ENCODE measurements at regions not wholly inside any gene's neighbourhood (a gene's known extent, or its start where the extent isn't known, plus 50 kb on each side); places are given as distances from the start of the nearest gene placed in this dataset.
A peak's percentile ranks its signal among the peaks of the same experiment; 100 is the strongest.
"Not testable (repeated sequence)": the region's sequence is repeated elsewhere in the genome, so short reads cannot be mapped to it uniquely, and the experiment has no call there.

GRCh38 chr4:49129385-49129784 is 143.3 kb downstream of the CWH43 start:
- H3K4me3 ChIP-seq (ENCODE audit: low read length); H3K4me1 ChIP-seq (ENCODE audit: control insufficient read depth, insufficient read depth, low read length); H3K27ac Mint-ChIP-seq; intact Hi-C loops (cut with micrococcal nuclease); H3K36me3 ChIP-seq (ENCODE audit: control insufficient read depth, insufficient read depth, low read length); DNase-seq; ATAC-seq; H3K4me1 Mint-ChIP-seq; H3K4me3 Mint-ChIP-seq; H3K27me3 Mint-ChIP-seq (ENCODE audit: low read depth in 2 of 2); H3K9me3 ChIP-seq (ENCODE audit: control insufficient read depth, insufficient read depth, low read length); H3K27ac ChIP-seq (ENCODE audit: low read length); H3K36me3 Mint-ChIP-seq; H3K27me3 ChIP-seq (ENCODE audit: control insufficient read depth, insufficient read depth, low read length): not testable (repeated sequence)
- no CpG with 5 or more reads among the region's 5 CpGs for WGBS (ENCODE audit: insufficient coverage)
- peaks cover 9 to 19% of the 10 kb centered on the region in 2 donors for H3K9me3 Mint-ChIP-seq

- H3K36me3 ChIP-seq (ENCODE audit: control insufficient read depth, insufficient read depth, low read length); H3K4me1 Mint-ChIP-seq; H3K27ac ChIP-seq (ENCODE audit: low read length); H3K36me3 Mint-ChIP-seq; DNase-seq; H3K4me3 Mint-ChIP-seq; H3K9me3 ChIP-seq (ENCODE audit: control insufficient read depth, insufficient read depth, low read length); H3K4me3 ChIP-seq (ENCODE audit: low read length); H3K27me3 ChIP-seq (ENCODE audit: control insufficient read depth, insufficient read depth, low read length); intact Hi-C loops (cut with micrococcal nuclease); H3K4me1 ChIP-seq (ENCODE audit: control insufficient read depth, insufficient read depth, low read length); H3K27ac Mint-ChIP-seq; H3K27me3 Mint-ChIP-seq (ENCODE audit: low read depth in 2 of 2): not testable (repeated sequence)
- peak in 1 of 3 donors; percentile 53 for ATAC-seq
- 100% methylated on average over 2 of the region's 8 CpGs for WGBS (ENCODE audit: insufficient coverage)
- peaks cover 9 to 20% of the 10 kb centered on the region in 2 donors for H3K9me3 Mint-ChIP-seq
These were observed 143.8 kb downstream of the CWH43 start for GRCh38 chr4:49129870-49130269.

DNA sequence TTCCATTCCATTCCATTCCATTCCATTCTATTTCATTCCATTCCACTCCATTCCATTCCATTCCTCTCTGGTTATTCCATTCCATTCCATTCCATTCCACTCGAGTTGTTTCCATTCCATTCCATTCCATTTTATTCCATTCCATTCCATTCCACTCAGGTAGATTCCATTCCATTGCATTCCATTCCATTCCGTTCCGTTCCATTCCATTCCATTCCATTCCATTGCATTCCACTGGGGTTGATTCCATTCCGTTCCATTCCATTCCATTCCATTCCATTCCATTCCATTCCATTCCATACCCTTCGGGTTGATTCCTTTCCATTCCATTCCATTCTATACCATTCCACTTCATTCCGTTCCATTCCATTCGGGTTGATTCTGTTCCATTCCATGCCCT is 144.6 kb downstream of the CWH43 start:
- H3K27ac ChIP-seq (ENCODE audit: low read length); H3K9me3 ChIP-seq (ENCODE audit: control insufficient read depth, insufficient read depth, low read length); H3K36me3 ChIP-seq (ENCODE audit: control insufficient read depth, insufficient read depth, low read length); DNase-seq; ATAC-seq; H3K4me1 Mint-ChIP-seq; H3K4me1 ChIP-seq (ENCODE audit: control insufficient read depth, insufficient read depth, low read length); H3K36me3 Mint-ChIP-seq; intact Hi-C loops (cut with micrococcal nuclease); H3K27me3 Mint-ChIP-seq (ENCODE audit: low read depth in 2 of 2); H3K4me3 Mint-ChIP-seq; H3K27ac Mint-ChIP-seq; H3K27me3 ChIP-seq (ENCODE audit: control insufficient read depth, insufficient read depth, low read length); H3K4me3 ChIP-seq (ENCODE audit: low read length): not testable (repeated sequence)
- no CpG with 5 or more reads among the region's 7 CpGs for WGBS (ENCODE audit: insufficient coverage)
- peaks cover 9 to 22% of the 10 kb centered on the region in 2 donors for H3K9me3 Mint-ChIP-seq

DNA sequence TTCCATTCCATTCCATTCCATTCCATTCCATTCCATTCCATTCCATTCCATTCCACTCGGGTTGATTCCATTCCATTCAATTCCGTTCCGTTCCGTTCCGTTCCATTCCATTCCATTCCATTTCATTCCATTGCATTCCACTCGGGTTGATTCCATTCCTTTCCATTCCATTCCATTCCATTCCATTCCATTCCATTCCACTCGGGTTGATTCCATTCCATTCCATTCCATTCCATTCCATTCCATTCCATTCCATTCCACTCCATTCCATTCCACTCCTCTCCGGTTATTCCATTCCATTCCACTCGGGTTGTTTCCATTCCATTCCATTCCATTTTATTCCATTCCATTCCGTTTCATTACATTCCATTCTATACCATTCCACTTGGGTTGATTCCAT is 151.0 kb downstream of the CWH43 start:
- H3K4me3 ChIP-seq (ENCODE audit: low read length); H3K27me3 ChIP-seq (ENCODE audit: control insufficient read depth, insufficient read depth, low read length); H3K27me3 Mint-ChIP-seq (ENCODE audit: low read depth in 2 of 2); H3K36me3 ChIP-seq (ENCODE audit: control insufficient read depth, insufficient read depth, low read length); H3K9me3 ChIP-seq (ENCODE audit: control insufficient read depth, insufficient read depth, low read length); intact Hi-C loops (cut with micrococcal nuclease); H3K27ac ChIP-seq (ENCODE audit: low read length); H3K4me1 ChIP-seq (ENCODE audit: control insufficient read depth, insufficient read depth, low read length); H3K27ac Mint-ChIP-seq; H3K36me3 Mint-ChIP-seq; DNase-seq; H3K4me3 Mint-ChIP-seq; H3K4me1 Mint-ChIP-seq: not testable (repeated sequence)
- ATAC-seq, result peak in 2 of 3 donors; percentile 49 to 73
- 57% methylated on average over 3 of the region's 10 CpGs for WGBS (ENCODE audit: insufficient coverage)
- H3K9me3 Mint-ChIP-seq, result peaks cover 18 to 26% of the 10 kb centered on the region in 2 donors

DNA sequence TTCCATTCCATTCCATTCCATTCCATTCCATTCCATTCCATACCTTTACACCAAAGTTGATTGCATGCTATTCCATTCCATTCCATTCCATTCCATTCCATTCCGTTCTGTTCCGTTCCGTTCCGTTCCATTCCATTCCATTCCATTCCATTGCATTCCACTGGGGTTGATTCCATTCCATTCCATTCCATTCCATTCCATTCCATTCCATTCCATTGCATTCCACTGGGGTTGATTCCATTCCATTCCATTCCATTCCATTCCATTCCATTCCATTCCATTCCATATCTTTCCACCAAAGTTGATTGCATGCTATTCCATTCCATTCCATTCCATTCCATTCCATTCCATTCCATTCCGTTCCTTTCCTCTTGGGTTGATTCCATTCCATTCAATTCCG is 151.9 kb downstream of the CWH43 start:
- H3K27ac Mint-ChIP-seq; H3K36me3 ChIP-seq (ENCODE audit: control insufficient read depth, insufficient read depth, low read length); H3K27ac ChIP-seq (ENCODE audit: low read length); H3K27me3 Mint-ChIP-seq (ENCODE audit: low read depth in 2 of 2); H3K4me1 ChIP-seq (ENCODE audit: control insufficient read depth, insufficient read depth, low read length); H3K9me3 ChIP-seq (ENCODE audit: control insufficient read depth, insufficient read depth, low read length); intact Hi-C loops (cut with micrococcal nuclease); DNase-seq; H3K4me3 Mint-ChIP-seq; H3K4me3 ChIP-seq (ENCODE audit: low read length); H3K4me1 Mint-ChIP-seq; H3K36me3 Mint-ChIP-seq; H3K27me3 ChIP-seq (ENCODE audit: control insufficient read depth, insufficient read depth, low read length); ATAC-seq: not testable (repeated sequence)
- peaks cover 21 to 27% of the 10 kb centered on the region in 2 donors for H3K9me3 Mint-ChIP-seq
- WGBS (ENCODE audit: insufficient coverage), result 97% methylated on average over 4 of the region's 6 CpGs

- intact Hi-C loops (cut with micrococcal nuclease); H3K27ac Mint-ChIP-seq; H3K27ac ChIP-seq (ENCODE audit: low read length); ATAC-seq; H3K27me3 ChIP-seq (ENCODE audit: control insufficient read depth, insufficient read depth, low read length); H3K4me3 ChIP-seq (ENCODE audit: low read length); DNase-seq; H3K9me3 ChIP-seq (ENCODE audit: control insufficient read depth, insufficient read depth, low read length); H3K27me3 Mint-ChIP-seq (ENCODE audit: low read depth in 2 of 2); H3K36me3 Mint-ChIP-seq; H3K4me3 Mint-ChIP-seq; H3K4me1 Mint-ChIP-seq; H3K36me3 ChIP-seq (ENCODE audit: control insufficient read depth, insufficient read depth, low read length); H3K4me1 ChIP-seq (ENCODE audit: control insufficient read depth, insufficient read depth, low read length): not testable (repeated sequence)
- H3K9me3 Mint-ChIP-seq, result peaks cover 28 to 32% of the 10 kb centered on the region in 2 donors
- WGBS (ENCODE audit: insufficient coverage), result 100% methylated on average over 1 of the region's 10 CpGs
These were observed 152.7 kb downstream of the CWH43 start for GRCh38 chr4:49138818-49139217.

DNA sequence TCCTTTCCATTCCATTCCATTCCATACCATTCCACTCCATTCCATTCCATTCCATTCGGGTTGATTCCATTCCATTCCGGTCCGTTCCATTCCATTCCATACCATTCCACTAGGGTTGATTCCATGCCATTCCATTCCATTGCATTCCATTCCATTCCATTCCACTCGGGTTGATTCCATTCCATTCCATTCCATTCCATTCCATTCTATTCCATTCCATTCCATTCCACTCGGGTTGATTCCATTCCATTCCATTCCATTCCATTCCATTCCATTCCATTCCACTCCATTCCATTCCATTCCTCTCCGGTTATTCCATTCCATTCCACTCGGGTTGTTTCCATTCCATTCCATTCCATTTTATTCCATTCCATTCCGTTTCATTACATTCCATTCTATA is 153.4 kb downstream of the CWH43 start:
- H3K27ac Mint-ChIP-seq; H3K27me3 ChIP-seq (ENCODE audit: control insufficient read depth, insufficient read depth, low read length); DNase-seq; H3K4me3 ChIP-seq (ENCODE audit: low read length); H3K4me1 ChIP-seq (ENCODE audit: control insufficient read depth, insufficient read depth, low read length); H3K27me3 Mint-ChIP-seq (ENCODE audit: low read depth in 2 of 2); intact Hi-C loops (cut with micrococcal nuclease); H3K36me3 ChIP-seq (ENCODE audit: control insufficient read depth, insufficient read depth, low read length); H3K4me1 Mint-ChIP-seq; H3K9me3 ChIP-seq (ENCODE audit: control insufficient read depth, insufficient read depth, low read length); H3K4me3 Mint-ChIP-seq; H3K27ac ChIP-seq (ENCODE audit: low read length); H3K36me3 Mint-ChIP-seq: not testable (repeated sequence)
- H3K9me3 Mint-ChIP-seq, result peaks cover 35 to 36% of the 10 kb centered on the region in 2 donors
- WGBS (ENCODE audit: insufficient coverage), result 85% methylated on average over 5 of the region's 8 CpGs
- peak in 2 of 3 donors; percentile 53 to 65 for ATAC-seq

GRCh38 chr4:49140351-49140750 is 154.3 kb downstream of the CWH43 start:
- H3K36me3 ChIP-seq (ENCODE audit: control insufficient read depth, insufficient read depth, low read length); H3K4me3 Mint-ChIP-seq; H3K36me3 Mint-ChIP-seq; DNase-seq; ATAC-seq; H3K27me3 Mint-ChIP-seq (ENCODE audit: low read depth in 2 of 2); H3K4me1 ChIP-seq (ENCODE audit: control insufficient read depth, insufficient read depth, low read length); H3K27ac Mint-ChIP-seq; H3K4me1 Mint-ChIP-seq; H3K27ac ChIP-seq (ENCODE audit: low read length); intact Hi-C loops (cut with micrococcal nuclease); H3K4me3 ChIP-seq (ENCODE audit: low read length); H3K9me3 ChIP-seq (ENCODE audit: control insufficient read depth, insufficient read depth, low read length); H3K27me3 ChIP-seq (ENCODE audit: control insufficient read depth, insufficient read depth, low read length): not testable (repeated sequence)
- peaks cover 39% of the 10 kb centered on the region in 2 donors for H3K9me3 Mint-ChIP-seq
- 42% methylated on average over 6 of the region's 8 CpGs for WGBS (ENCODE audit: insufficient coverage)
